Neural crest cell (in vitro differentiated cells): ENCODE measurements at regions not wholly inside any gene's neighbourhood (a gene's known extent, or its start where the extent isn't known, plus 50 kb on each side); places are given as distances from the start of the nearest gene placed in this dataset.
"Not testable (repeated sequence)": the region's sequence is repeated elsewhere in the genome, so short reads cannot be mapped to it uniquely, and the experiment has no call there.

Source experiments
- DNase-seq: peaks from one replicate; pipeline ENCODE4 v3.0.0; 2021; ENCODE audit warnings: low read depth, mixed read lengths, low spot score
- H3K27ac Mint-ChIP-seq: one replicate; pipeline ENCODE4 v1.8.0; 2021; ENCODE audit warnings: mild to moderate bottlenecking, mixed read lengths; ENCODE audit not compliant: unreplicated experiment
- H3K27me3 Mint-ChIP-seq: 2 replicates; pipeline ENCODE4 v1.8.0; 2021; ENCODE audit warnings: low read depth, mild to moderate bottlenecking, mixed read lengths
- H3K36me3 Mint-ChIP-seq: 2 replicates; pipeline ENCODE4 v1.8.0; 2021; ENCODE audit warnings: low read depth, mild to moderate bottlenecking, mixed read lengths
- H3K4me1 Mint-ChIP-seq: 2 replicates; pipeline ENCODE4 v1.8.0; 2021; ENCODE audit warnings: mixed read lengths
- H3K4me3 Mint-ChIP-seq: one replicate; pipeline ENCODE4 v1.8.0; 2021; ENCODE audit warnings: mild to moderate bottlenecking, mixed read lengths
- H3K9me3 Mint-ChIP-seq: 2 replicates; pipeline ENCODE4 v1.8.0; 2021; ENCODE audit warnings: mixed read lengths
- TF ChIP-seq, protein P1 (sequence below): fragments of 200-600 bp; sonication (generic); conservative IDR thresholded peaks from 2 replicates; pipeline ENCODE4 v1.5.0; 2021; ENCODE audit warnings: antibody characterized with exemption, mild to moderate bottlenecking

- Mint-ChIP-seq H3K27me3 (no peaks in the 10 kb centered on the region), H3K36me3 (peaks cover 4% of the 10 kb centered on the region), H3K9me3 (peaks cover 7% of the 10 kb centered on the region), H3K4me1 (no peaks in the 10 kb centered on the region), H3K27ac (no peak overlapping the region), H3K4me3 (no peak overlapping the region)
- no peak for DNase-seq
- TF ChIP-seq, protein P1, sequence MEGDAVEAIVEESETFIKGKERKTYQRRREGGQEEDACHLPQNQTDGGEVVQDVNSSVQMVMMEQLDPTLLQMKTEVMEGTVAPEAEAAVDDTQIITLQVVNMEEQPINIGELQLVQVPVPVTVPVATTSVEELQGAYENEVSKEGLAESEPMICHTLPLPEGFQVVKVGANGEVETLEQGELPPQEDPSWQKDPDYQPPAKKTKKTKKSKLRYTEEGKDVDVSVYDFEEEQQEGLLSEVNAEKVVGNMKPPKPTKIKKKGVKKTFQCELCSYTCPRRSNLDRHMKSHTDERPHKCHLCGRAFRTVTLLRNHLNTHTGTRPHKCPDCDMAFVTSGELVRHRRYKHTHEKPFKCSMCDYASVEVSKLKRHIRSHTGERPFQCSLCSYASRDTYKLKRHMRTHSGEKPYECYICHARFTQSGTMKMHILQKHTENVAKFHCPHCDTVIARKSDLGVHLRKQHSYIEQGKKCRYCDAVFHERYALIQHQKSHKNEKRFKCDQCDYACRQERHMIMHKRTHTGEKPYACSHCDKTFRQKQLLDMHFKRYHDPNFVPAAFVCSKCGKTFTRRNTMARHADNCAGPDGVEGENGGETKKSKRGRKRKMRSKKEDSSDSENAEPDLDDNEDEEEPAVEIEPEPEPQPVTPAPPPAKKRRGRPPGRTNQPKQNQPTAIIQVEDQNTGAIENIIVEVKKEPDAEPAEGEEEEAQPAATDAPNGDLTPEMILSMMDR, result no peak
Measured at GRCh38 chr15:92763459-92763858, 107.9 kb upstream of the FAM174B start.

DNA sequence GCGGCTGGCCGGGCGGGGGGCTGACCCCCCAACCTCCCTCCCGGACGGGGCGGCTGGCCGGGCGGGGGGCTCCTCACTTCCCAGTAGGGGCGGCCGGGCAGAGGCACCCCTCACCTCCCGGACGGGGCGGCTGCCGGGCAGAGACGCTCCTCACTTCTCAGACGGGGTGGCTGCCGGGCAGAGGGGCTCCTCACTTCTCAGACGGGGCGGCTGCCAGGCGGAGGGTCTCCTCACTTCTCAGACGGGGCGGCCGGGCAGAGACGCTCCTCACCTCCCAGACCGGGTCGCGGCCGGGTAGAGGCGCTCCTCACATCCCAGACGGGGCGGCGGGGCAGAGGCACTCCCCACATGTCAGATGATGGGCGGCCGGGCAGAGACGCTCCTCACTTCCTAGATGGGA lies 112.6 kb upstream of the FAM174B start:
- not testable (repeated sequence) for H3K4me3 Mint-ChIP-seq, H3K36me3 Mint-ChIP-seq, DNase-seq, H3K27ac Mint-ChIP-seq, H3K4me1 Mint-ChIP-seq, H3K27me3 Mint-ChIP-seq, H3K9me3 Mint-ChIP-seq

GRCh38 chr15:92770641-92771040 lies 115.1 kb upstream of the FAM174B start:
- no peaks in the 10 kb centered on the region for H3K4me1 Mint-ChIP-seq

GRCh38 chr15:92772061-92772460 lies 116.5 kb upstream of the FAM174B start:
- TF ChIP-seq, protein P1, result no peak
- Mint-ChIP-seq H3K27ac (no peak overlapping the region), H3K4me1 (no peaks in the 10 kb centered on the region), H3K27me3 (no peaks in the 10 kb centered on the region), H3K36me3 (peaks cover 3% of the 10 kb centered on the region), H3K4me3 (no peak overlapping the region), H3K9me3 (no peaks in the 10 kb centered on the region)
- DNase-seq, result no peak

More at GRCh38 chr15:92770641-92771040, 115.1 kb upstream of the FAM174B start:
- TF ChIP-seq, protein P1, result no peak
- no peak for DNase-seq
- Mint-ChIP-seq H3K27me3 (no peaks in the 10 kb centered on the region), H3K9me3 (no peaks in the 10 kb centered on the region), H3K27ac (no peak overlapping the region), H3K4me3 (no peak overlapping the region), H3K36me3 (peaks cover 4% of the 10 kb centered on the region)

GRCh38 chr15:92772626-92773244 lies 117.2 kb upstream of the FAM174B start:
- no peak for DNase-seq
- no peaks in the 10 kb centered on the region for H3K27me3 Mint-ChIP-seq
- H3K36me3 Mint-ChIP-seq, result peaks cover 3% of the 10 kb centered on the region
- H3K4me1 Mint-ChIP-seq, result no peaks in the 10 kb centered on the region
- TF ChIP-seq, protein P1, result no peak
- H3K27ac Mint-ChIP-seq, result no peak overlapping the region
- no peaks in the 10 kb centered on the region for H3K9me3 Mint-ChIP-seq
- H3K4me3 Mint-ChIP-seq, result no peak overlapping the region

GRCh38 chr15:92773340-92773739 lies 117.8 kb upstream of the FAM174B start:
- H3K36me3 Mint-ChIP-seq, result peaks cover 3% of the 10 kb centered on the region
- TF ChIP-seq, protein P1, result no peak
- no peak overlapping the region for H3K27ac Mint-ChIP-seq
- H3K4me1 Mint-ChIP-seq, result no peaks in the 10 kb centered on the region
- H3K4me3 Mint-ChIP-seq, result no peak overlapping the region
- H3K9me3 Mint-ChIP-seq, result no peaks in the 10 kb centered on the region
- no peak for DNase-seq
- no peaks in the 10 kb centered on the region for H3K27me3 Mint-ChIP-seq
